MG63 (cell line): ENCODE measurements at regions not wholly inside any gene's neighbourhood (a gene's known extent, or its start where the extent isn't known, plus 50 kb on each side); places are given as distances from the start of the nearest gene placed in this dataset.

ENCODE experiments used
- DNase-seq: peaks from one replicate; pipeline ENCODE4 v3.0.0-alpha.2; 2020
- H3K27me3 ChIP-seq: fragments of 250-450 bp; sonication (Bioruptor Pico); 2 replicates; pipeline ENCODE4 v1.5.1; 2020; ENCODE audit warnings: mild to moderate bottlenecking, moderate library complexity
- H3K36me3 ChIP-seq: fragments of 250-450 bp; sonication (Bioruptor Pico); 2 replicates; pipeline ENCODE4 v1.5.1; 2020; ENCODE audit warnings: mild to moderate bottlenecking, moderate library complexity
- H3K4me3 ChIP-seq: fragments of 250-450 bp; sonication (Bioruptor Pico); 2 replicates; pipeline ENCODE4 v1.5.1; 2020; ENCODE audit warnings: mild to moderate bottlenecking, moderate library complexity
- H3K9me3 ChIP-seq: fragments of 250-450 bp; sonication (Bioruptor Pico); 2 replicates; pipeline ENCODE4 v1.5.1; 2020; ENCODE audit warnings: mild to moderate bottlenecking, moderate library complexity

DNA sequence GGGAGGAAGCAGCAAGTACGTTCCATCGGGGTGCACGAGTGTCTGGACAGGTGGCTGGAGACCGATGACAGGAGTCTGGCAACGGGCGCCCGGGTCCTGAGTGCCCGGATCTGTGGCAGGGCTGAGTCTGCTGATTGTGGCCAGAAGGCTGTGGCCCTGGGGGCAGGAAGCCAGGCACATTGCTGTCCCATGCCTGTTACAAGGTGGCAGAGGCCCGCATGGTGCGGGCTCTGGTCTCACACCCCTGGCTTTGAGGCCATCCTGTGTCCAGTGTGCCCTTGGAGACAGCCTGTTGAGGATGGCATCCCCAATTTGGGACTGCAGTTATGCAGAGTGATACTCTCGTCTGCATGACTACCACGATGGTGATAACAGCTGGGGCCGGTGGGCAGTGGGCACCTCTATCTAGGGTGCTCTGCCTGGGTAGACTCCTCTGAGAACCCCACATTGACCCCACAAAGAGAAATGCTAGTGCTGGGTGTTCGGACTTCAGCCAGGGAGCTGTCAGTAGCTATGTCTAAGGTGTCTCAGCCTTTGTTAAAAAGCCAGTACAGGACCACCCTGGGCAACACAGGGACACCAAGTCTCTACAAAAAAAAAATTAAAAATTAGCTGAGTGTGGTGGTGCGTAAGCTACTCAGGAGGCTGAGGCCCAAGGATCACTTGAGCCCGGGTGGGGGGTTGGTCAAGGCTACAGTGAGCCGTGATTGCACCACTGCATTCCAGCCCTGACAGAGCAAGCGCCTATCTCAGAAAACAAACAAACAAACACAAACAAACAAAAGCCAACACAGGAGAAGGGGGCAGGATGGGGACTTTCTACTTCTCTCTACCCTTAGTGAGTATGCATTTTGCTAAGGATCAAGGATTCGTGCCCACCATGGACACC, 88.3 kb downstream of the RHOB start:
- no peaks in the 10 kb centered on the region for H3K27me3 ChIP-seq
- H3K9me3 ChIP-seq = no peaks in the 10 kb centered on the region
- H3K36me3 ChIP-seq = no peaks in the 10 kb centered on the region
- H3K4me3 ChIP-seq = no peak overlapping the region
- no peak for DNase-seq

DNA sequence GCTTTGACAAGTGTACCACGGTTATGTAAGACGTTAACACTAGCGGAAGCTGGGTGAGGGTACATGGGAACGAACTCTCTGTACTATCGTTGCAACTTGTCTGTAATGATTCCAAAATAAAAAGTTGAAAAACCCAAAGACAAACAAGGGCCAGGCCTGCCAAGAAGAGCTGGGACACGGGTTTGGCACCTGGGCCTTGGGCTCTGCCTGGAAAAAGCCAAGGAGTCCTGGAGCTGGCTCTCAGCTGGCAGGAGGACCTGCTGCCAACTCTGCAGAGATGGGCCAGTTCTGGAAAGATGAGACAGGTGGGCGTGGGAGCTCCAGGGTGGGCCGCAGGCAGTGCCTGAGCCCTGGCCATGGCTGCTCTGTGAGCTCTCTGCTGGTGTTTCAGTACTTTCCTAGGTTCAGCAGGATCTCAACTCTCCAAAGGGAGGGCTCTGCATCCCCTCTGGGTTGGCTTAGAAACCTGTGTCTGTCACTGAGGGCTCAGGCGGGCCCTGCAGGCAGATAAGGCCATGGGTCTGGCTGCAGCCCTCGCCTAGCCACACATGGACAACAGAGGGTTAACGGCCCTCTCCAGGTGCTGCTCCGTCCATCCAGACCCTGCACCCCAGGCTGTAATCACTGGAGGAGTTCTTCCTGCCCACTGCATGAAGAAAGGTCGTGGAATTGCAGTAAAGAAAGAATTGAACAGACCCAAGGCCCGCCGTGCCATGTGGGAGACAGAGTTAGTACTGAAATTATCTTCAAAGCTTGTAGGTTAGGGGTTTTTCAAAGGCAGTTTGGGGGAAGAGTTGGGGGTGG, 89.9 kb downstream of the RHOB start:
- Histone ChIP-seq H3K27me3 (no peaks in the 10 kb centered on the region), H3K36me3 (no peaks in the 10 kb centered on the region), H3K4me3 (no peak overlapping the region), H3K9me3 (no peaks in the 10 kb centered on the region)
- no peak for DNase-seq

DNA sequence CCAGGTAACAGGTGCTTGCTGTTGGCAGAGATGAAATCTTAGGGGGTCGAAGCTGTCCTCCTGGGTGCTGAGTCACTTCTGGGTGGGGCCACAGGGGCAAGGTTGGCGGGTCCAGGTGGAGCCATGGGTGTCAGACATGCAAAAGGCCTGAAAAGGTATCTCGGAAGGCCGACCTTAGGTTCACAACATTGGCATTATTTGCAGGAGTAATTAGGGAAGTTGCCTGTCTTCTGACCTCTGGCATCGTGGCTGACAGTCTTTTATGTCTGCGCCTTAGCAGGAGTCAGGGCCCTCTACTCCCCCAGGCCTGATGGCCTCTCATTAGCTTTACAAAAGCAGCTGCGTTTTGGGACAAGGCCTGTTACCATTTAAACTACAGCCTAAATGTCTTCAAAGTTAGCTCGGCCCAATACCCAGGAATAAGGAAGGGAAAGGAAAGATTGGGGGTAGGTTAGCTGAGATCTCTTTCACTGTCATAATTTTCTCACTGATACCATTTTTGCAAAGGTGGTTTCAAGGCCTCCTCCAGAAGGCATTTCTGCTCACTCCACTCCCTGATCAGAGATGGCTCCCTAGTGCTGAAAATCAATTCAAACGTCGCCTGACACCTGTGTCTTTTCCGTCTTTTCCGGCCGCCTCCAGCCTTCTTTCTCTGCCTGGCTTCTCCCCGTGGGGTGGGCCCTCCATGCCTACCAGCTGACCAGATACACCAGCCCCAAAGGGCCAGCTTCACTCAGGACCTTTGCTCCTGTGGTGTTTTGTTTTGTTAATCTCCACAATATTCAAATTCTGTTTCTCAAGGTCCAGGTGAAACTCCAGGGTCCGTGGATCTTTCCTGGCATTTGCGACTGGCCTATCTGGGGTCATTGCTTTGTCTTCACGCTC, 90.8 kb downstream of the RHOB start:
- no peak for DNase-seq
- H3K4me3 ChIP-seq = no peak overlapping the region
- no peaks in the 10 kb centered on the region for H3K27me3 ChIP-seq
- H3K36me3 ChIP-seq = no peaks in the 10 kb centered on the region
- no peaks in the 10 kb centered on the region for H3K9me3 ChIP-seq

DNA sequence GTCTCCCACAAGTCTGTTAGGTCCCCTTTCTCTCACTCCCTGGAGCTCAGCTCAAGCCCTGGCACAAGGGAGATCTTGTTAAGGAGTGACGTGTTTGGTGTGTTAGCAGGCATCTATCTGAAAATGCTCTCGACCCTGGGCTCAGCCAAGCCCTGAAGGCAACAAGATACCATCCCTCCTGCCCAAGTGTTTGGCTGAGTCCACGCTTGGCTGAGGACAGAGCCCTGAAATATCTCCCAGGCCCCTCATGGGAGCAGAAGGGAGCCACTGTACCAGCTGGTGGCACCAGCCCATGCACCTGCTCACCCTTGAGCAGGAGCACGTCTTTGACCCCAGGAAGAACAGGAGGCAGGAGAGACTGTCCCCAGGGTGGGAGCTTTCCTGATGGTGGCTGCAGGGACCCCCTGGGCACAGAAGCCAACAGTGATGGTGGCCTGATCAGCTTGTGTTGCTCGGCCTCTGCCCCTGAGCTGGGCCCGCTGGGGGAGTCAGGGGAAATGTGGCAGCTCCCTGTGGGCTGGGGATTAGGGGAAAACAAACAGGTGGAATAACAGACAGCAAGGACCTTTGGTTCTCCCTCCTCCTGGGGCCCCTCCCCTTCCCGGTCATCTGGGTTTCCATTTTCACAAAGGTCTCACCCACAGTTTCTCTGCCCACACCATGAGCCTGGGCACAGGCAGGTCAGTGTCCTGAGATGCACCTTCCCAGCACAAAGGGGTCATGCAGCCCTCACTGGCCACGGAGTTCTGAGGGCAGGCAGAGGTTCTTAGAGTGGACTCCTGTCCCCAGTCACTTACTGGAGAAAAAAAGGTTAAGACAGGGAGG, 91.6 kb downstream of the RHOB start:
- no peaks in the 10 kb centered on the region for H3K9me3 ChIP-seq
- H3K4me3 ChIP-seq = no peak overlapping the region
- no peaks in the 10 kb centered on the region for H3K27me3 ChIP-seq
- no peaks in the 10 kb centered on the region for H3K36me3 ChIP-seq
- DNase-seq = no peak

DNA sequence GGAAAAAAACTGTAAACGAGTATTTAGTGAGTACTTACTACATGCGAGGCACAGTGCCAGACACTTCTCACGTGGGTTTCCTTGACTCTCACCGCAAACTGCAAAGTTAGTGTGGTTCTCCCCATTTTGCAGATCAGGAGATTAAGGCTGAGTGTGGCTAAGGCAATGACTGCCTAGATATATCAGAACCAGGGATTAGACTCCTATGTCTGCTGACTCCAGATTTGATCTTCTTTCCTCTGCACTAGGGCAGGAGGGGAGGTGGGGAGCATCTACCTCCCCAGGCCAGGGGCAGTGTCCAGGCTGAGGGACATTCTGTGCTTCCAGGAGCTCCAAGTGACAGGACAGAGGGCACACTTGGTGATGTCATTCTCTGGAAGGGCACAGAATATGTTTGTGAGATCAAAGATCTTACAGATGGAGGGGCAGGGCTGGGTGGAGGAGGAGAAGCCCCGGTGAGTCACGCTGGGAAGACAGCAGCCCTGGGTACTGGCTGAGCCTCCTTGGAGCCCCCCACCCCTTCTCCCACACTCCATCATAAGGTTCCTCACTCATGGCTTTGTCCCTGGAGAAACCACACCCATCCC, 92.4 kb downstream of the RHOB start:
- DNase-seq = peak; percentile 16
- H3K36me3 ChIP-seq = no peaks in the 10 kb centered on the region
- no peak overlapping the region for H3K4me3 ChIP-seq
- no peaks in the 10 kb centered on the region for H3K27me3 ChIP-seq
- no peaks in the 10 kb centered on the region for H3K9me3 ChIP-seq

DNA sequence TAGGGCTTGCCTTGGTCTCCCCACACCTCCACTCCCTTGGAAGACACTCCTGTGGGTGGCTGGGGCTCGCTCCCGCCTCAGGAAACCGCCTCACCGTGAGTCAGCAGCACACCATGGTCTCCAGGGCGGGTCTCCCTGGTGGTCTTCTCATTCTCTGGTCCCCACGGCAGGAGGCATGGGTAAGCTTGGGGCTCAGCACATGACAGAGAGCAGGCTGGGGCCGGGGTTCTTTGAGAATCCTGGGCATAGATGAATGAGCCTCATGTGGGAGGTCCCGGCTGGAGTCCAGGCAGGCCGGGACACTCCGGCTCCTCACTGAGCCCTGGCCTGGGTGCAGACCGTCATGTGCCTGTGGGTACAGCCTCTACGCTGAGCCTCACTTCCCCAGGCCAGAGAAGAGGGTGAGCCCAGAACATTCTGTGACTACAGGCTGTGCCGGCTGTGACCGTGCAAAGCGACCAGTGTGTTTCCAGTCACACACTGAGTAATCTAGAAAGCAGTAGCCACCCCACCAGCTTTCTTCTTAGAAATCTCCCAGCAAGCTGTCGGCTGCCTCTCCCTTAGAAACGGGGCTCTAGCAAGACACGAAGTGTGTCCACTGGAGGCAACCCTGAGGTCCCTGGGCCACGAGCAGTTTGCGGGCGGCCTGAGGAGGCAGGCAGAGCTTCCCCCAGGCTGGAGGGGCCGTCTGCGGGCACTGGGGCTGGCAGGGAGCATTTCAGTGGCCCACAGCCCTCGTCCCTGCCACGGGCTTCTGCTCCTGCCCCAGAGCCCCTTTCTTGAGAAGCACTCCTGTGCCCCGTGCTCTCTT, 93.1 kb downstream of the RHOB start:
- no peaks in the 10 kb centered on the region for H3K36me3 ChIP-seq

DNA sequence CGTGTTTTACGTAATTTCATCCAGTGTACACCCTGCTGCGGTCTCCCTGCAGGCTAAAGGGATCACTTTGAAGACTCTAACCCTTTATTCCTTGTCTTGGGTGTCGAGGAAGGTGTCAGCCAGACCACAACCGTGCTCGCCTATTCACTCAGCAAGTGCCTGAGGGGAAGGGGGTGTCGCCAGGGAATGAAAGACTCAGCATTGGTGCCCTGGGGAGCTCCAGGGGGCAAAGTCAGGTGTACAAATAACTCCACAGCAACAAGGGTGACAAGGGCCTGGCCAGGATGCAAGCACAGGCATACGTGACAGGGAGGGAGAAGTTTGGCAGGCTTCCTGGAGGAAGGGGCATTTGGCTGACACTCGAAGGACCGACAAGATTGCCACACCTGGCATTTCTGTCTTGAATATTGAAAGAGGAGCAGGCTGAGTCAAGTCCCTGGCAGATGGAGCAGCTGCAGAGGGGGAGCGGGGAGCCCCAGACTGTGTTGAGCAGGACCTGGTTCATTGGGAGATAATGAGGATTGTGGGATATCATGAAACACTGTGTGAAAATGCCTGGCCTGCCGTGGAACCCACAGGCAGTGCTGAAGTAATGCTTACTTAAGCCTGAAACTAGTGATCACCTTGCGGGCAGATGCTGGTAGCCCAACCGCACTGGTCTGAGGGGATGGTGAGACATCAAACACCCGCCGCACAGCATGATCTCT, 93.9 kb downstream of the RHOB start:
- H3K36me3 ChIP-seq = no peaks in the 10 kb centered on the region
- no peak for DNase-seq
- no peaks in the 10 kb centered on the region for H3K9me3 ChIP-seq
- no peaks in the 10 kb centered on the region for H3K27me3 ChIP-seq
- H3K4me3 ChIP-seq = no peak overlapping the region

More for the DNA sequence above, 93.1 kb downstream of the RHOB start:
- DNase-seq = no peak
- Histone ChIP-seq H3K27me3 (no peaks in the 10 kb centered on the region), H3K4me3 (no peak overlapping the region), H3K9me3 (no peaks in the 10 kb centered on the region)

DNA sequence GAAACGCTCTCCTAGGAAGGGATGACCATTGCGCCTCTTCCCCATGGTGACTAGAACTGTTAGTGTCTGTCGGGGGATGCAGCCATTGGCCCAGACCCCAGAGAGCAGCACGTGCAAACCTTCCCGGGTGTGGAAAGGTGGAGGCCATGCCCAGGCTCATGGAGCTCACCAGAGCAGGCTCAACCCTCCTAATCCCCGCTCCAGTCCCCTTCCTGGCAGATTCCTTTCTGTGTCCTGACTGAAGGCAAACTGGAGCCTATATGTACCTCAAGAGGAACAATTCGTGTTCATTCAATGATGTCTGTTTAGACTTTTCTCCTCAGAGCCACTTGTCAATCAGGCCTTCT, 94.4 kb downstream of the RHOB start:
- no peak for DNase-seq

DNA sequence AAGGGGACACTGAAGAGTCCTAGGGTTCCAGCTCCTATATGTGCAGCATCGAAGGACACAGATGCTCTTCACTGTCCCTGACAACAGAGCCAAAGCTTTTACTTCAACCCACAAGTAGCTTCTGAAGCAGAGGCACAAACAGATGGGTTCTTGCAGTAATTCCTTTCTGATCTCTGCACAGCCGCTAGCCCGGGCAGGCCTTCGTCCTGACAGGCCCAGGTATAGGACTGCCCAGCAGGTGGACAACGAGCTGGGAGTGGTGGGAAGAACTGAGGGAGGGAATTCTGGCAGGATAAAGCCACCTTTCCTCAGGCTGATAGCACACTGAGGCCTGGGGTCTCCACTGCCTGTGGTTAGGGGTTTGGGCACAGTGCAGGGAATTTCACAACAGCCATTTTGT, 94.8 kb downstream of the RHOB start:
- Histone ChIP-seq H3K36me3 (no peaks in the 10 kb centered on the region), H3K9me3 (no peaks in the 10 kb centered on the region; the same call in 1 of the 2 replicates), H3K4me3 (no peak overlapping the region), H3K27me3 (no peaks in the 10 kb centered on the region)
- DNase-seq = no peak

More for the DNA sequence above, 94.4 kb downstream of the RHOB start:
- Histone ChIP-seq H3K36me3 (no peaks in the 10 kb centered on the region), H3K4me3 (no peak overlapping the region), H3K9me3 (no peaks in the 10 kb centered on the region; the same call in 1 of the 2 replicates), H3K27me3 (no peaks in the 10 kb centered on the region)

DNA sequence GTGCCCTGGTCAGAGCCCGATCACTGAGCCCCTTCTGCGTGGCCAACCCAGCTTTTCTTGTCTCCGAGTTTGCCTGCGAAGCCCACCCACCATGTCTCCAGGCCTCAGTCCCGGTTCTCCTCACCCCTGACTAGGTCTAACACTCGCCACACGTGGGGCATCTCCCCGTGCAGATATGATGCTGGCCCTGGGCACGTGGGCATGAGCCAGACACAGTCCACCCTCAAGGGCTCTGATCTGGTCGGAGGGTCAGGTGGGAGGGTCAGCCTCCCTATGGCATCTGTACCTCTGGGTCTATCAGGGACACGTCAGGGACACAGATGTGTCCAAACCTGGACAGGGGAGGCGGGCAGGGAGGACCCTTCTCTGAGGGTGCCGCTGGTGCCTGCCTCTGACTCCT, 95.4 kb downstream of the RHOB start:
- DNase-seq = no peak
- H3K27me3 ChIP-seq = no peaks in the 10 kb centered on the region
- no peaks in the 10 kb centered on the region; the same call in 1 of the 2 replicates for H3K9me3 ChIP-seq
- no peaks in the 10 kb centered on the region for H3K36me3 ChIP-seq
- H3K4me3 ChIP-seq = no peak overlapping the region

DNA sequence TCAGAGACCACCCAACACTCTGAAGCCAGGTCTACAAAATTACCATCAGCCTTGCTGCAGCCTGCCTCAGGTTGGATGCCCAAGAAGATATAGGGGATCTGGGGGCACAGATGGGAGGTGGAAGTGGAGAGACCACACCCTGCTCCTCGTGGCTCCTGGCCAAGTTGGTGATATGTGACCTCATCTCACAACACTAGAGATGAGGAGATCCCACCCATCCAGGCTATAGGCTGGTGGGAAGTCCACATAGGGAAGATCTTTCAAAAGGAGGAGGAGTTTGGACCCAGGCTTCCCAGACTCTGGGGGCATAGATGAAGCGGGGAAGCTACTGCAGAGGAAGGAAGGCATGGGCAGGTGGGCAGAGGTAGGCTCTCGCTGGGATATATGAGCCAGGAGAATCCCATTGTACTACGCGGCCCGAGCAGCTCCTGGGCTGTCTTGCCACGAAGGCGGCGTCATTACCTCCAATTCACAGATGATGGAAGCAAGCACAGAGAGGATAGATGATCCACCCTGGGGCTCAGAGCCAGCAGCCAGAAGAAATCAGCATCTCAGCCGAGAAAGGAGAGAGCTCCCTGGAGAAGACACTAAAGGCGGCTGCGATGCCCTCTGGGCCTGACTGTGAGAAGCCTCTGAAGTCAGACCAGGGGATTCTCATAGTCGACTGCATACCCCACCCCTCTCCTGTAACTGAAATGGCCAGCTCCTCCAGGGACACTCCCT, 96.0 kb downstream of the RHOB start:
- Histone ChIP-seq H3K27me3 (no peaks in the 10 kb centered on the region), H3K9me3 (no peaks in the 10 kb centered on the region; the same call in 1 of the 2 replicates), H3K36me3 (no peaks in the 10 kb centered on the region), H3K4me3 (no peak overlapping the region)
- DNase-seq = no peak

DNA sequence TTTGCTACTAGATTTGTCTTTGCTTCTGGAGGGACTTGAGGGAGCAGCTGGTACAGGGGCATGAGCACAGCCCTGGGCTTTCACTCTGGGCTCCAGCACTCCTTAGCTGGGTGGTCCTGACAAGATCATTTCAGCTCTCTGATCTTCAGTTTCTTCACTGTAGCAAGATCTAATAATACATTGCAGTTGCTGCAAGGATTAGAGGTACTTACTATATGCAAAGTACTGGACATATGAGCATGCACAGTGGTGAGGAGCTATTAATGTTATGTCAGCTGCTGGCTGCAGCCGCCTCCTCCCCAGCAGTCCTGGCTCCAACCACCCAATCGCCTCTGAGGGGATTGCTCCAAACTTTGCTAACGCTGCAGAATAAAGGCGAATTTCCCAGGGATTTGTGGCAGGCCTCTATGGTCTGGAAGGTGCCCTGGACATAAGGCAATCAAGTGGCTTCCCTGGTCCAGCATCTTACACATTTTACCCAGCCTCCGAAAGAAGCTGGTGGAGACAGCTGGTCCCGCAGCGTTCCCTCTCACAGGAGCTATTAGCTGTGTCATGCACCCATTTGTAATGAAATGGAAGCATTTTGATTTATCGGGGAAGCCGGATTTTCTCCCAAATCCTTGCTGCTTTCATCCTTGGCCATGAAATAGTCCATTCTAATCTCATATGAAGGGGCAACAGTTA, 96.7 kb downstream of the RHOB start:
- H3K9me3 ChIP-seq = no peaks in the 10 kb centered on the region; the same call in 1 of the 2 replicates
- no peak overlapping the region for H3K4me3 ChIP-seq
- no peaks in the 10 kb centered on the region for H3K27me3 ChIP-seq
- no peaks in the 10 kb centered on the region for H3K36me3 ChIP-seq
- DNase-seq = no peak

DNA sequence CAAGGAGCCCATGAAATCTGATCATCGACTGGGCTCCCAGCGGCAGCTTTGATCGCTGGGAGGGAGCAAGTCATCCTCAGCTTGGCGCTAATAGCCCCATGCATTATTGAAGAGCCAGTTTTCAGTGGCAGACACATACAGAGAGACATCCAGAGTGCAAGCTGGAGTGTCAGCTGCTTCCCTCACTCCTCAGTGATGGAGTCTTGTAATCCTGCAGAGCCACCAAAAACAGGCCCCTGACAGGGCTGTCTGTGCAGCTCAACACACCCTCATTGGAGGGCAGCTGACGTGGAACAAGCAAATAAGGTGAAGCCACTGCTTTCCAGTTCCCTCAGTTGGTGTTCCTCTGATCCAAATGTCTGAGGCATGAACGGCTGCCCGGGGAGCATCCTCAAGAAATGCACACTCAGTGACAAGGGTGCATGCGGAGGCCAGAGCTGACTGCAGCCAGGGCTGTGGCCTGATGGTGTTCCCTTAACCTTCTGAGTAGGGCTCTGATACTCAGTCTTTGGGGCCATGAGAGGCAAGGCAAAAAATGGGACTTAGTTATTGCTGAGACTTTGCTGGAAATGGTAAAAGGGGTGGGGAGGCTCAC, 97.4 kb downstream of the RHOB start:
- Histone ChIP-seq H3K36me3 (no peaks in the 10 kb centered on the region), H3K27me3 (no peaks in the 10 kb centered on the region), H3K9me3 (no peaks in the 10 kb centered on the region; the same call in 1 of the 2 replicates), H3K4me3 (no peak overlapping the region)
- DNase-seq = no peak
